ENCODE measurements at regions not wholly inside any gene's neighbourhood (a gene's known extent, or its start where the extent isn't known, plus 50 kb on each side); places are given as distances from the start of the nearest gene placed in this dataset.

GRCh38 chr4:89563431-89563830 is 255.8 kb upstream of the GPRIN3 start:
- WGBS (ENCODE audit: insufficient coverage, insufficient replicate concordance, low lambda C conversion rate, missing lambda C conversion rate) = 2% methylated on average over 2 of the region's 2 CpGs
- no peaks in the 10 kb centered on the region for H3K9me3 ChIP-seq (replicated peaks; ENCODE audit: control insufficient read depth, insufficient read depth, low read length)
- no peak for FAIRE-seq
- ChIA-PET CTCF (no interaction called here), POLR2A (no interaction called here), RAD21 (ENCODE audit: unreplicated experiment) (no interaction called here), SMC1A (ENCODE audit: uncharacterized antibody, unreplicated experiment) (no interaction called here)
- no peaks in the 10 kb centered on the region for H3K36me3 ChIP-seq (ENCODE audit: control insufficient read depth in 2 of 2, insufficient read depth in 2 of 2, low read length in 1 of 2)
- no peak overlapping the region for H3K4me2 ChIP-seq (ENCODE audit: control insufficient read depth, insufficient read depth)
- H2AFZ ChIP-seq (ENCODE audit: control insufficient read depth, low read depth, low read length) = no peak overlapping the region
- no peak for TF ChIP-seq SIX5 (IDR thresholded peaks at IDR 0.05; ENCODE audit: low read depth, low read length, severe bottlenecking)
- 0 out of 2 replicates have a peak, but pooled peaks have one; percentile 25 for TF ChIP-seq CREB1 (IDR thresholded peaks at IDR 0.05; ENCODE audit: low read depth)
- no peak for TF ChIP-seq E4F1 (IDR thresholded peaks at IDR 0.05; ENCODE audit: borderline replicate concordance, partially characterized antibody)
- no peak for TF ChIP-seq HDGF (IDR thresholded peaks at IDR 0.05)
- TF ChIP-seq JUNB (IDR thresholded peaks at IDR 0.05) = no peak
- no peak for TF ChIP-seq MEF2B (IDR thresholded peaks at IDR 0.05; ENCODE audit: partially characterized antibody, poor library complexity, severe bottlenecking)
- no peak for TF ChIP-seq MTA3 (IDR thresholded peaks at IDR 0.05; ENCODE audit: borderline replicate concordance, low read length)
- no peak for TF ChIP-seq MLLT1 (IDR thresholded peaks at IDR 0.05)
- H3K4me3 ChIP-seq = no peak overlapping the region
- peak; percentile 76 for ATAC-seq
- H3K27ac ChIP-seq (ENCODE audit: control insufficient read depth, insufficient read depth) = no peak overlapping the region
- no peaks in the 10 kb centered on the region for H3K4me1 ChIP-seq (ENCODE audit: control insufficient read depth, insufficient read depth, low read length)
- no peaks in the 10 kb centered on the region for H3K27me3 ChIP-seq (replicated peaks in 1 of 2; ENCODE audit: control insufficient read depth in 2 of 2, insufficient read depth in 2 of 2, low read length in 1 of 2)
- no peaks in the 10 kb centered on the region for H3K79me2 ChIP-seq (ENCODE audit: control insufficient read depth, insufficient read depth, low read length)
- H4K20me1 ChIP-seq (ENCODE audit: control insufficient read depth, insufficient read depth) = no peaks in the 10 kb centered on the region
- DNase-seq (ENCODE audit: low read depth, low spot score) = no peak
- no TSS peak for BruUV-seq (replicated peaks)
- intact Hi-C loops (cut with micrococcal nuclease; ENCODE audit: unreplicated experiment) (no loop called here), in situ Hi-C loops (cut with MboI) (no loop called here)
- no peak overlapping the region for H3K9ac ChIP-seq (ENCODE audit: control insufficient read depth, insufficient read depth, low read length)
